Fibroblast of lung (primary cell): ENCODE measurements at regions not wholly inside any gene's neighbourhood (a gene's known extent, or its start where the extent isn't known, plus 50 kb on each side); places are given as distances from the start of the nearest gene placed in this dataset.

Experiments used
- DNase-seq, 2 donors: peaks; one replicate each; pipeline versions ENCODE4 v3.0.0 to v3.0.0-alpha.2; 2010; ENCODE audit warnings: low read depth in 2 of 2
- H2AFZ ChIP-seq: 2 replicates; pipeline ENCODE4 v1.5.1; 2012; ENCODE audit warnings: low read length, control low read depth, inconsistent platforms
- H3K27ac ChIP-seq: 2 replicates; pipeline ENCODE4 v1.5.1; 2011; ENCODE audit warnings: low read length, control low read depth; ENCODE audit not compliant: insufficient read depth
- H3K27me3 ChIP-seq: 2 replicates; pipeline ENCODE4 v1.5.1; 2011; ENCODE audit warnings: mild to moderate bottlenecking, low read length; ENCODE audit not compliant: control insufficient read depth, insufficient read depth
- H3K36me3 ChIP-seq: 2 replicates; pipeline ENCODE4 v1.5.1; 2011; ENCODE audit warnings: low read length; ENCODE audit not compliant: control insufficient read depth, insufficient read depth
- H3K4me1 ChIP-seq: 2 replicates; pipeline ENCODE4 v1.5.1; 2011; ENCODE audit warnings: low read length; ENCODE audit not compliant: control insufficient read depth, insufficient read depth; ENCODE audit errors: extremely low read depth
- H3K4me2 ChIP-seq: 2 replicates; pipeline ENCODE4 v1.5.1; 2011; ENCODE audit warnings: low read length, control low read depth; ENCODE audit not compliant: insufficient read depth; ENCODE audit errors: extremely low read depth
- H3K4me3 ChIP-seq, 4 experiments: fragments of 200-600 bp in 1 of 4; sonication (generic) in 1 of 4; replicated peaks in 1 of 4; 2 replicates each; pipeline ENCODE4 v1.5.1; 2011 to 2016; ENCODE audit warnings: low read length in 4 of 4, low read depth in 3 of 4, mild to moderate bottlenecking in 3 of 4, control low read depth in 2 of 4, inconsistent platforms in 1 of 4, mixed read lengths in 1 of 4; ENCODE audit not compliant: insufficient read depth in 1 of 4; ENCODE audit errors: control extremely low read depth in 1 of 4
- H3K79me2 ChIP-seq: 2 replicates; pipeline ENCODE4 v1.5.1; 2012; ENCODE audit warnings: mild to moderate bottlenecking, low read length, inconsistent platforms; ENCODE audit not compliant: control insufficient read depth, insufficient read depth
- H3K9ac ChIP-seq: 2 replicates; pipeline ENCODE4 v1.5.1; 2011; ENCODE audit warnings: mild to moderate bottlenecking, low read length, control low read depth; ENCODE audit not compliant: insufficient read depth
- H3K9me3 ChIP-seq: 2 replicates; pipeline ENCODE4 v1.5.1; 2012; ENCODE audit warnings: low read depth, low read length; ENCODE audit not compliant: control insufficient read depth, insufficient read depth
- H4K20me1 ChIP-seq: 2 replicates; pipeline ENCODE4 v1.5.1; 2011; ENCODE audit warnings: low read length; ENCODE audit not compliant: control insufficient read depth, insufficient read depth; ENCODE audit errors: extremely low read depth
- EZH2 ChIP-seq: IDR thresholded peaks from 2 replicates; pipeline ENCODE4 v1.5.1; 2012; ENCODE audit warnings: low read length, control low read depth, mild to moderate bottlenecking; ENCODE audit errors: missing control alignments
- TF ChIP-seq, protein P1 (sequence below), 2 donors: IDR thresholded peaks in 1 of 2; conservative IDR thresholded peaks in 1 of 2; 1 replicate in 1 of 2; 2 replicates in 1 of 2; pipeline ENCODE4 v1.5.1; 2011 to 2012; ENCODE audit warnings: low read length in 2 of 2, control low read depth in 1 of 2, inconsistent platforms in 1 of 2, low read depth in 1 of 2, mild to moderate bottlenecking in 1 of 2

DNA sequence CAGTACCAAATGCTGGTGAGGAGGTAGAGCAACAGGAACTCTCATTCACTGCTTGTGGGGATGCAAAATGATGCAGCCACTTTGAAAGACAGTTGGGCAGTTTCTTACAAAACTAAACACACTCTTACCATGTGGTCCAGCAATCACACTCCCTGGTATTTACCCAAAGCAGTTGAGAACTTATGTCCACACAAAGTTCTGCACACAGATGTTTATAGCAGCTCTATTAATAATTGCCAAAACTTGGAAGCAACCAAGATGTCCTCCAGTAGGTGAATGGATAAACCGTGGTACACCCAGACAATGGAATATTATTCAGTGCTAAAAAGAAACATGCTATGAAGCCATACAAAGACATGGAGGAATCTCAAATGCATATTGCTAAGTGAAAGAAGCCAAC is 139.1 kb upstream of the SLC6A11 start:
- TF ChIP-seq EZH2: no peak
- TF ChIP-seq, protein P1, sequence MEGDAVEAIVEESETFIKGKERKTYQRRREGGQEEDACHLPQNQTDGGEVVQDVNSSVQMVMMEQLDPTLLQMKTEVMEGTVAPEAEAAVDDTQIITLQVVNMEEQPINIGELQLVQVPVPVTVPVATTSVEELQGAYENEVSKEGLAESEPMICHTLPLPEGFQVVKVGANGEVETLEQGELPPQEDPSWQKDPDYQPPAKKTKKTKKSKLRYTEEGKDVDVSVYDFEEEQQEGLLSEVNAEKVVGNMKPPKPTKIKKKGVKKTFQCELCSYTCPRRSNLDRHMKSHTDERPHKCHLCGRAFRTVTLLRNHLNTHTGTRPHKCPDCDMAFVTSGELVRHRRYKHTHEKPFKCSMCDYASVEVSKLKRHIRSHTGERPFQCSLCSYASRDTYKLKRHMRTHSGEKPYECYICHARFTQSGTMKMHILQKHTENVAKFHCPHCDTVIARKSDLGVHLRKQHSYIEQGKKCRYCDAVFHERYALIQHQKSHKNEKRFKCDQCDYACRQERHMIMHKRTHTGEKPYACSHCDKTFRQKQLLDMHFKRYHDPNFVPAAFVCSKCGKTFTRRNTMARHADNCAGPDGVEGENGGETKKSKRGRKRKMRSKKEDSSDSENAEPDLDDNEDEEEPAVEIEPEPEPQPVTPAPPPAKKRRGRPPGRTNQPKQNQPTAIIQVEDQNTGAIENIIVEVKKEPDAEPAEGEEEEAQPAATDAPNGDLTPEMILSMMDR (conservative IDR thresholded peaks at IDR 0.05 in 1 of 2, IDR thresholded peaks at IDR 0.05 in 1 of 2; ENCODE audit: low read depth in 1 of 2, low read length in 2 of 2): no peak
- Histone ChIP-seq H3K4me3 (no peak overlapping the region), H3K79me2 (no peaks in the 10 kb centered on the region), H3K36me3 (no peaks in the 10 kb centered on the region), H3K27me3 (no peaks in the 10 kb centered on the region), H3K9me3 (no peaks in the 10 kb centered on the region), H2AFZ (no peak overlapping the region), H3K4me2 (no peak overlapping the region), H3K4me1 (no peaks in the 10 kb centered on the region), H3K27ac (no peak overlapping the region), H4K20me1 (no peaks in the 10 kb centered on the region), H3K9ac (no peak overlapping the region)
- no peak for DNase-seq

DNA sequence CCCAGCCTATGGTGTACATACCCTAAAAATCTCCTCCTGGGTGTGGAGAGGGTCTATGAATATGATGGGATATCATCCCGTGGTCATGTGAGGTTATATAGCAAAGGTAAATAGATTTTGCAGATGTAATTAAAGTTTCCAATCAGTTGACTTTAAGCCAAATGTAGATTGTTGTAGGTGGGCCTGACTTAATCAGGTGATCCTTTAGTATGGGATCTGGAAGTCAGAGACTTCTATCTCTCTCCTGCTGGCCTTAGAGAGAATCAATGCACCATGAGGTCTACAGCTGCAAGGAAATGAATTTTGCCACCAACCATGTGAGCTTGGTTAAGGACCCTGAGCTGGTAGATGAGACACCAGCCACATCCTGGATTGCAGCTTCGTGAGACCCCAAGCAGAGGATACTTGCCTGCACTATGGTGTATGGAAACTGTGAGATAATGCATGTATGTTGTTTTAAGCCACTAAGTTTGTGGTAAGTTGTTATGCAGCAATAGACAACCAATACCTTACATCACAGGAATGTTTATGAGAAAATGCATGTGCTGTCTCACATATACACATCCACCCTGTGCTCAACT is 137.1 kb upstream of the SLC6A11 start:
- Histone ChIP-seq H3K4me3 (no peak overlapping the region), H3K9ac (no peak overlapping the region), H3K4me1 (no peaks in the 10 kb centered on the region), H2AFZ (no peak overlapping the region), H3K27me3 (no peaks in the 10 kb centered on the region), H4K20me1 (no peaks in the 10 kb centered on the region), H3K9me3 (no peaks in the 10 kb centered on the region), H3K36me3 (no peaks in the 10 kb centered on the region), H3K79me2 (no peaks in the 10 kb centered on the region), H3K27ac (no peak overlapping the region), H3K4me2 (no peak overlapping the region)
- DNase-seq: no peak
- TF ChIP-seq, protein P1 (conservative IDR thresholded peaks at IDR 0.05 in 1 of 2, IDR thresholded peaks at IDR 0.05 in 1 of 2; ENCODE audit: low read depth in 1 of 2, low read length in 2 of 2): no peak
- TF ChIP-seq EZH2: no peak

DNA sequence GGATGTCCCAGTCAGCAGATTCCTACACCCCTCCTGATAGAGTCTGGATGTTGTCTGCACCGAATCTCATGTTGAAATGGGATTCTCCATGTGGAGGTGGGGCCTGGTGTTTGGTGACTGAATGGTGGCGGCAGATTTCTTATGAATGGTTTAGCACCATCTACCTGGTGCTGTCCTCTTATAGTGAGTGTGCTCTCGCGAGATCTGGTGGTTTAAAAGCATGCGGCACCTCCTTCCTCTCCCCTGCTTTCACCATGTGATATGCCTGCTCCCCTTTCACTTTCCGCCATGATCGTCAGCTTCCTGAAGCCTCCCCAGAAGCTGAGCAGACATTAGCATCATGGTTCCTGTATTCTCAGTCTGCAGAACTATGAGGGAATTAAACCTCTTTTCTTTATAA is 135.2 kb upstream of the SLC6A11 start:
- Histone ChIP-seq H3K79me2 (no peaks in the 10 kb centered on the region), H3K4me3 (no peak overlapping the region), H3K27ac (no peak overlapping the region), H3K4me1 (no peaks in the 10 kb centered on the region), H3K36me3 (no peaks in the 10 kb centered on the region), H4K20me1 (no peaks in the 10 kb centered on the region), H3K4me2 (no peak overlapping the region), H3K9ac (no peak overlapping the region), H3K27me3 (no peaks in the 10 kb centered on the region), H3K9me3 (no peaks in the 10 kb centered on the region), H2AFZ (no peak overlapping the region)
- TF ChIP-seq, protein P1 (conservative IDR thresholded peaks at IDR 0.05 in 1 of 2, IDR thresholded peaks at IDR 0.05 in 1 of 2; ENCODE audit: low read depth in 1 of 2, low read length in 2 of 2): no peak
- no peak for TF ChIP-seq EZH2
- no peak for DNase-seq
